MCF 10A (cell line): ENCODE measurements at regions not wholly inside any gene's neighbourhood (a gene's known extent, or its start where the extent isn't known, plus 50 kb on each side); places are given as distances from the start of the nearest gene placed in this dataset.

Source experiments
- BruUV-seq: library from RNA; stranded (reverse); fragments of 400-500 nt; replicated peaks from 2 replicates; lab custom pipeline; 2021; lab: Mats Ljungman, UMichigan
- CTCF ChIA-PET: fragments of 300-600 bp; sonication (Branson Sonifier 250); formaldehyde crosslinking; extraction: SDS; loops from one replicate; lab custom pipeline; 2021; ENCODE audit warnings: antibody characterized with exemption, inconsistent platforms; lab: Yijun Ruan, JAX
- POLR2A ChIA-PET: fragments of 300-600, 350-650 bp; sonication (Branson Sonifier 250); formaldehyde crosslinking; extraction: SDS; loops from one replicate; lab custom pipeline; 2020; ENCODE audit warnings: antibody characterized with exemption, inconsistent platforms; lab: Yijun Ruan, JAX
- DNase-seq: peaks from one replicate; pipeline ENCODE4 v3.0.0-alpha.2; 2018; ENCODE audit not compliant: unreplicated experiment
- H3K27ac Mint-ChIP-seq: one replicate; pipeline ENCODE4 v1.8.0; 2022; ENCODE audit warnings: mild to moderate bottlenecking, low read depth, mixed read lengths; ENCODE audit not compliant: unreplicated experiment
- H3K27me3 Mint-ChIP-seq: one replicate; pipeline ENCODE4 v1.8.0; 2022; ENCODE audit warnings: mixed read lengths; ENCODE audit not compliant: insufficient read depth, unreplicated experiment
- H3K36me3 Mint-ChIP-seq: one replicate; pipeline ENCODE4 v1.8.0; 2022; ENCODE audit warnings: mild to moderate bottlenecking, moderate library complexity, mixed read lengths; ENCODE audit not compliant: insufficient read depth, unreplicated experiment
- H3K4me1 Mint-ChIP-seq: one replicate; pipeline ENCODE4 v1.8.0; 2022; ENCODE audit warnings: mixed read lengths; ENCODE audit not compliant: insufficient read depth, unreplicated experiment
- H3K4me3 Mint-ChIP-seq: one replicate; pipeline ENCODE4 v1.8.0; 2022; ENCODE audit warnings: mild to moderate bottlenecking, moderate library complexity, mixed read lengths; ENCODE audit not compliant: unreplicated experiment
- H3K9me3 Mint-ChIP-seq: one replicate; pipeline ENCODE4 v1.8.0; 2022; ENCODE audit warnings: mixed read lengths; ENCODE audit not compliant: unreplicated experiment
- CTCF ChIP-seq: fragments of 200-600 bp; IDR thresholded peaks from one replicate; pipeline ENCODE4 v1.8.0; 2022; ENCODE audit warnings: antibody characterized with exemption, mild to moderate bottlenecking; ENCODE audit not compliant: unreplicated experiment
- intact Hi-C: fragments of 100-400 bp; cut with micrococcal nuclease; formaldehyde crosslinking; loops from 2 replicates; pipeline ENCODE4 v1.14.1; 2022

- no peaks in the 10 kb centered on the region for H3K9me3 Mint-ChIP-seq
- ChIA-PET POLR2A (interaction anchor here (0.6 kb wide), 1 partner anchor 99 kb away, joined by 3 read pairs; no protein-coding TSS in a partner anchor), CTCF (no interaction called here)
- no TSS peak for BruUV-seq
- no peak for TF ChIP-seq CTCF
- no peaks in the 10 kb centered on the region for H3K4me1 Mint-ChIP-seq
- H3K27ac Mint-ChIP-seq: no peak overlapping the region
- intact Hi-C loops: no loop called here
- no peaks in the 10 kb centered on the region for H3K27me3 Mint-ChIP-seq
- H3K4me3 Mint-ChIP-seq: no peak overlapping the region
- H3K36me3 Mint-ChIP-seq: no peaks in the 10 kb centered on the region
- DNase-seq: no peak
Observed at GRCh38 chr6:156389296-156389695, 387.9 kb upstream of the ARID1B start.

- intact Hi-C loops: no loop called here
- POLR2A ChIA-PET: no interaction called here
- no peak for TF ChIP-seq CTCF
- no peak for DNase-seq
- Mint-ChIP-seq H3K27me3 (no peaks in the 10 kb centered on the region), H3K27ac (no peak overlapping the region), H3K4me3 (no peak overlapping the region), H3K36me3 (no peaks in the 10 kb centered on the region), H3K9me3 (no peaks in the 10 kb centered on the region), H3K4me1 (no peaks in the 10 kb centered on the region)
- CTCF ChIA-PET: interaction anchor here (0.6 kb wide), 1 partner anchor 305 kb away, joined by 3 read pairs; no protein-coding TSS in a partner anchor
- no TSS peak for BruUV-seq
Observed at GRCh38 chr6:156387472-156387871, 389.7 kb upstream of the ARID1B start.

GRCh38 chr6:156383059-156383458 lies 394.1 kb upstream of the ARID1B start:
- Mint-ChIP-seq H3K27ac (no peak overlapping the region), H3K4me1 (no peaks in the 10 kb centered on the region), H3K36me3 (no peaks in the 10 kb centered on the region), H3K9me3 (no peaks in the 10 kb centered on the region), H3K27me3 (no peaks in the 10 kb centered on the region), H3K4me3 (no peak overlapping the region)
- ChIA-PET CTCF (interaction anchor here (1.6 kb wide), 1 partner anchor 13 kb away, joined by 6 read pairs; no protein-coding TSS in a partner anchor), POLR2A (no interaction called here)
- no peak for TF ChIP-seq CTCF
- intact Hi-C loops: no loop called here
- BruUV-seq: no TSS peak
- DNase-seq: no peak

GRCh38 chr6:156379392-156380289 lies 397.5 kb upstream of the ARID1B start:
- no peaks in the 10 kb centered on the region for H3K27me3 Mint-ChIP-seq
- TF ChIP-seq CTCF: no peak
- no peak overlapping the region for H3K27ac Mint-ChIP-seq
- BruUV-seq: no TSS peak
- no peaks in the 10 kb centered on the region for H3K9me3 Mint-ChIP-seq
- intact Hi-C loops: no loop called here
- CTCF ChIA-PET: interaction anchor here (0.6 kb wide), 1 partner anchor 337 kb away, joined by 3 read pairs; no protein-coding TSS in a partner anchor
- H3K4me3 Mint-ChIP-seq: no peak overlapping the region
- H3K4me1 Mint-ChIP-seq: no peaks in the 10 kb centered on the region
- POLR2A ChIA-PET: no interaction called here
- no peak for DNase-seq
- no peaks in the 10 kb centered on the region for H3K36me3 Mint-ChIP-seq
